HG03439 (cell line): ENCODE measurements at regions not wholly inside any gene's neighbourhood (a gene's known extent, or its start where the extent isn't known, plus 50 kb on each side); places are given as distances from the start of the nearest gene placed in this dataset.
"Not testable (repeated sequence)": the region's sequence is repeated elsewhere in the genome, so short reads cannot be mapped to it uniquely, and the experiment has no call there.

Source experiments
- ATAC-seq: cut with Tn5 transposase; IDR thresholded peaks from one replicate; pipeline ENCODE4 v1.9.1; 2021; ENCODE audit warnings: mild to moderate bottlenecking, moderate library complexity; ENCODE audit not compliant: unreplicated experiment

- not testable (repeated sequence) for ATAC-seq
Observed at GRCh38 chr9:39463696-39464095, 108.2 kb downstream of the SPATA31A1 start.

- peak; percentile 97 for ATAC-seq
Observed at GRCh38 chr9:39464122-39464777, 108.8 kb downstream of the SPATA31A1 start.

- ATAC-seq, result not testable (repeated sequence)
Observed at GRCh38 chr9:39474499-39474898, 119.0 kb downstream of the SPATA31A1 start.

- ATAC-seq, result not testable (repeated sequence)
Observed at GRCh38 chr9:39483073-39483472, 127.6 kb downstream of the SPATA31A1 start.

GRCh38 chr9:39483880-39484279 is 128.4 kb downstream of the SPATA31A1 start:
- not testable (repeated sequence) for ATAC-seq

- ATAC-seq, result not testable (repeated sequence)
Observed at GRCh38 chr9:39484292-39484691, 128.8 kb downstream of the SPATA31A1 start.

- ATAC-seq, result not testable (repeated sequence)
Observed at GRCh38 chr9:39487477-39487876, 132.0 kb downstream of the SPATA31A1 start.

- not testable (repeated sequence) for ATAC-seq
Observed at GRCh38 chr9:39496248-39496647, 140.8 kb downstream of the SPATA31A1 start.

- ATAC-seq, result not testable (repeated sequence)
Observed at GRCh38 chr9:39503178-39503577, 147.7 kb downstream of the SPATA31A1 start.

GRCh38 chr9:39527387-39528029 is 172.0 kb downstream of the SPATA31A1 start:
- ATAC-seq, result not testable (repeated sequence)

- not testable (repeated sequence) for ATAC-seq
Observed at GRCh38 chr9:39532597-39532996, 177.1 kb downstream of the SPATA31A1 start.

GRCh38 chr9:39533001-39533762 is 177.7 kb downstream of the SPATA31A1 start:
- ATAC-seq, result not testable (repeated sequence)

GRCh38 chr9:39533763-39534548 is 178.5 kb downstream of the SPATA31A1 start:
- not testable (repeated sequence) for ATAC-seq

- not testable (repeated sequence) for ATAC-seq
Observed at GRCh38 chr9:39534897-39535296, 179.4 kb downstream of the SPATA31A1 start.

GRCh38 chr9:39542157-39542556 is 186.7 kb downstream of the SPATA31A1 start:
- not testable (repeated sequence) for ATAC-seq

GRCh38 chr9:39545079-39545478 is 189.6 kb downstream of the SPATA31A1 start:
- ATAC-seq, result not testable (repeated sequence)

- not testable (repeated sequence) for ATAC-seq
Observed at GRCh38 chr9:39550573-39550972, 195.1 kb downstream of the SPATA31A1 start.

GRCh38 chr9:39551544-39551943 is 196.1 kb downstream of the SPATA31A1 start:
- ATAC-seq, result not testable (repeated sequence)

GRCh38 chr9:39552242-39552881 is 196.9 kb downstream of the SPATA31A1 start:
- ATAC-seq, result not testable (repeated sequence)

- not testable (repeated sequence) for ATAC-seq
Observed at GRCh38 chr9:39554352-39554751, 198.9 kb downstream of the SPATA31A1 start.
